ENCODE measurements at regions not wholly inside any gene's neighbourhood (a gene's known extent, or its start where the extent isn't known, plus 50 kb on each side); places are given as distances from the start of the nearest gene placed in this dataset.

DNA sequence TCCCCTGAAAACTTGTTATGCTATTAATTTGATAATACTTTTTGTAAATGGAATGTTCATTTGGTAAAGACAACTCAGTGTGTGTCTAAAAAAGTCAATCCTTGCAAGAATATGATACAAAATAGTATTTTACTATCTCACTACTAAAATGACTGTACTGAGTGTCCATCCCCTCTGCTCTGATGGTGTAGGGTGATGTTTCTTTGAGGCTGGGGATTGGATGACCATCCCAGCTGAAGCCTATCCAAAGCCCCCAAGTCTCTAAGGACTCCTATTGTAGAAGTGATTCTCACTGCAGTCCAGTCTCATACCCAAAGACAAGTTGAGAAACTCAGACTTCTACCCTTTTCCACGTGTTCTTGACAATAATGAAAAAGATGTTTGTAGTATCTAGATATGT, 1128.4 kb downstream of the BCL11B start:
- TF ChIP-seq, protein P1, sequence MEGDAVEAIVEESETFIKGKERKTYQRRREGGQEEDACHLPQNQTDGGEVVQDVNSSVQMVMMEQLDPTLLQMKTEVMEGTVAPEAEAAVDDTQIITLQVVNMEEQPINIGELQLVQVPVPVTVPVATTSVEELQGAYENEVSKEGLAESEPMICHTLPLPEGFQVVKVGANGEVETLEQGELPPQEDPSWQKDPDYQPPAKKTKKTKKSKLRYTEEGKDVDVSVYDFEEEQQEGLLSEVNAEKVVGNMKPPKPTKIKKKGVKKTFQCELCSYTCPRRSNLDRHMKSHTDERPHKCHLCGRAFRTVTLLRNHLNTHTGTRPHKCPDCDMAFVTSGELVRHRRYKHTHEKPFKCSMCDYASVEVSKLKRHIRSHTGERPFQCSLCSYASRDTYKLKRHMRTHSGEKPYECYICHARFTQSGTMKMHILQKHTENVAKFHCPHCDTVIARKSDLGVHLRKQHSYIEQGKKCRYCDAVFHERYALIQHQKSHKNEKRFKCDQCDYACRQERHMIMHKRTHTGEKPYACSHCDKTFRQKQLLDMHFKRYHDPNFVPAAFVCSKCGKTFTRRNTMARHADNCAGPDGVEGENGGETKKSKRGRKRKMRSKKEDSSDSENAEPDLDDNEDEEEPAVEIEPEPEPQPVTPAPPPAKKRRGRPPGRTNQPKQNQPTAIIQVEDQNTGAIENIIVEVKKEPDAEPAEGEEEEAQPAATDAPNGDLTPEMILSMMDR (IDR thresholded peaks at IDR 0.05), result no peak
- TF ChIP-seq POLR2A (IDR thresholded peaks at IDR 0.05) (no peak), POLR2AphosphoS5 (IDR thresholded peaks at IDR 0.05) (no peak), EP300 (IDR thresholded peaks at IDR 0.05) (no peak)
- WGBS, result 71% methylated on average over 1 of the region's 1 CpG
- H3K27ac ChIP-seq, result no peak overlapping the region
- H3K9me3 ChIP-seq, result no peaks in the 10 kb centered on the region
- H3K36me3 ChIP-seq, result no peaks in the 10 kb centered on the region
- H3K27me3 ChIP-seq, result no peaks in the 10 kb centered on the region
- no peak overlapping the region for H3K4me3 ChIP-seq
- H3K4me1 ChIP-seq, result peaks cover 10% of the 10 kb centered on the region
- DNase-seq (ENCODE audit: low spot score in 2 of 2), result no peak

- Histone ChIP-seq H3K27ac (no peak overlapping the region), H3K36me3 (no peaks in the 10 kb centered on the region), H3K9me3 (no peaks in the 10 kb centered on the region), H3K27me3 (no peaks in the 10 kb centered on the region), H3K4me1 (peaks cover 5% of the 10 kb centered on the region), H3K4me3 (no peak overlapping the region)
- TF ChIP-seq POLR2A (IDR thresholded peaks at IDR 0.05) (no peak), POLR2AphosphoS5 (IDR thresholded peaks at IDR 0.05) (no peak), EP300 (IDR thresholded peaks at IDR 0.05) (no peak)
- TF ChIP-seq, protein P1 (IDR thresholded peaks at IDR 0.05), result no peak
- 35% methylated on average over 5 of the region's 5 CpGs for WGBS
- no peak for DNase-seq (ENCODE audit: low spot score in 2 of 2)
Observed at GRCh38 chr14:98144964-98145363, 1127.0 kb downstream of the BCL11B start.

- WGBS, result 91% methylated on average over 5 of the region's 5 CpGs
- TF ChIP-seq POLR2A (IDR thresholded peaks at IDR 0.05) (no peak), POLR2AphosphoS5 (IDR thresholded peaks at IDR 0.05) (no peak), EP300 (IDR thresholded peaks at IDR 0.05) (no peak)
- TF ChIP-seq, protein P1 (IDR thresholded peaks at IDR 0.05), result no peak
- no peaks in the 10 kb centered on the region for H3K9me3 ChIP-seq
Observed at GRCh38 chr14:98146416-98146815, 1125.6 kb downstream of the BCL11B start.

GRCh38 chr14:98154254-98154653, 1117.7 kb downstream of the BCL11B start:
- H3K27me3 ChIP-seq, result no peaks in the 10 kb centered on the region
- no peaks in the 10 kb centered on the region for H3K9me3 ChIP-seq
- H3K36me3 ChIP-seq, result no peaks in the 10 kb centered on the region
- no peaks in the 10 kb centered on the region for H3K4me1 ChIP-seq
- 92% methylated on average over 4 of the region's 4 CpGs for WGBS
- no peak for DNase-seq (ENCODE audit: low spot score in 2 of 2)
- no peak overlapping the region for H3K4me3 ChIP-seq
- TF ChIP-seq POLR2AphosphoS5 (IDR thresholded peaks at IDR 0.05), result no peak
- TF ChIP-seq, protein P1 (IDR thresholded peaks at IDR 0.05), result no peak
- H3K27ac ChIP-seq, result no peak overlapping the region

More at GRCh38 chr14:98146416-98146815, 1125.6 kb downstream of the BCL11B start:
- H3K4me3 ChIP-seq, result no peak overlapping the region
- no peaks in the 10 kb centered on the region for H3K36me3 ChIP-seq
- no peaks in the 10 kb centered on the region for H3K27me3 ChIP-seq
- peaks cover 5% of the 10 kb centered on the region for H3K4me1 ChIP-seq
- H3K27ac ChIP-seq, result no peak overlapping the region
- no peak for DNase-seq (ENCODE audit: low spot score in 2 of 2)

DNA sequence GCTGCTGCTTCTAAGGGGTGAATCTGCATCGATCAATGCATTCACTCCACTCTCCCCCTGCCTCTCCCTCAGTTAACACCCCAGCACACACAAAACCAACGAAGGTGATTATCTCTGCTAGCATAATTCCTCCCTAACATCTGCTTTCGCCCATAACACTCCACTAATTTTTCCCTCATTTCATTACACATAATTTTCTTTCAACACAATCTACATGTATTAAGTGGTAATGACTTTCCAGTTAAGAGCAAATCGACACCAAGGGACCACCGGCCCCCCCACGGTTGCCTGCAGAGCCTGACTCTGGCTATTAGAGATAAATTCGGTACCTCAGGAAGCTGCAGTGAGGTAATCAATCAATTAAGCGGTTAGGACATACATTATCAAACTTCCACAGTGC, 1115.6 kb downstream of the BCL11B start:
- peaks cover 4% of the 10 kb centered on the region for H3K4me1 ChIP-seq
- no peak overlapping the region for H3K4me3 ChIP-seq
- no peak for DNase-seq (ENCODE audit: low spot score in 2 of 2)
- no peaks in the 10 kb centered on the region for H3K9me3 ChIP-seq
- no peaks in the 10 kb centered on the region for H3K27me3 ChIP-seq
- WGBS, result 79% methylated on average over 8 of the region's 8 CpGs
- TF ChIP-seq POLR2AphosphoS5 (IDR thresholded peaks at IDR 0.05) (no peak), POLR2A (IDR thresholded peaks at IDR 0.05) (no peak), EP300 (IDR thresholded peaks at IDR 0.05) (no peak)
- TF ChIP-seq, protein P1 (IDR thresholded peaks at IDR 0.05), result no peak
- H3K27ac ChIP-seq, result no peak overlapping the region
- no peaks in the 10 kb centered on the region for H3K36me3 ChIP-seq

All from suprapubic skin (tissue), 4 donors.